ENCODE measurements at regions not wholly inside any gene's neighbourhood (a gene's known extent, or its start where the extent isn't known, plus 50 kb on each side); places are given as distances from the start of the nearest gene placed in this dataset.
A peak's percentile ranks its signal among the peaks of the same experiment; 100 is the strongest.

- Histone ChIP-seq H3K4me3 (no peak overlapping the region), H3K36me3 (no peaks in the 10 kb centered on the region), H3K9me3 (peaks cover 0 to 22% (median 11%) of the 10 kb centered on the region in 4 donors), H3K4me1 (peaks cover 0 to 15% (median 11%) of the 10 kb centered on the region in 4 donors), H3K27me3 (no peaks in the 10 kb centered on the region), H3K27ac (replicated peaks in 1 of 4) (no peak overlapping the region)
- WGBS = 60% methylated on average over 1 of the region's 1 CpG
- no peak for DNase-seq (ENCODE audit: extremely low spot score)
- TF ChIP-seq POLR2AphosphoS5 (IDR thresholded peaks at IDR 0.05) (no peak), POLR2A (IDR thresholded peaks at IDR 0.05; ENCODE audit: low read depth) (no peak), CTCF (IDR thresholded peaks at IDR 0.05) (no peak), EP300 (IDR thresholded peaks at IDR 0.05) (no peak)
- intact Hi-C loops (cut with DNase I) = no loop called here
These were observed 170.0 kb downstream of the TXNL1 start for GRCh38 chr18:56468396-56468795.

GRCh38 chr18:56462276-56462675 lies 176.1 kb downstream of the TXNL1 start:
- intact Hi-C loops (cut with DNase I) = no loop called here
- no peak overlapping the region for H3K4me3 ChIP-seq
- 100% methylated on average over 1 of the region's 1 CpG for WGBS
- H3K36me3 ChIP-seq = no peaks in the 10 kb centered on the region
- peaks cover 0 to 22% (median 11%) of the 10 kb centered on the region in 4 donors for H3K9me3 ChIP-seq
- H3K27ac ChIP-seq (replicated peaks in 1 of 4) = no peak overlapping the region
- no peak for DNase-seq (ENCODE audit: extremely low spot score)
- H3K27me3 ChIP-seq = no peaks in the 10 kb centered on the region
- H3K4me1 ChIP-seq = peaks cover 0 to 6% (median 2%) of the 10 kb centered on the region in 4 donors
- TF ChIP-seq POLR2A (IDR thresholded peaks at IDR 0.05; ENCODE audit: low read depth) = no peak
- no peak for TF ChIP-seq CTCF (IDR thresholded peaks at IDR 0.05)
- TF ChIP-seq EP300 (IDR thresholded peaks at IDR 0.05) = no peak
- TF ChIP-seq POLR2AphosphoS5 (IDR thresholded peaks at IDR 0.05) = no peak

GRCh38 chr18:56461151-56461550 lies 177.2 kb downstream of the TXNL1 start:
- DNase-seq (ENCODE audit: extremely low spot score) = no peak
- no peak overlapping the region for H3K27ac ChIP-seq (replicated peaks in 1 of 4)
- no peaks in the 10 kb centered on the region for H3K36me3 ChIP-seq
- TF ChIP-seq POLR2AphosphoS5 (IDR thresholded peaks at IDR 0.05) (no peak), POLR2A (IDR thresholded peaks at IDR 0.05; ENCODE audit: low read depth) (no peak), EP300 (IDR thresholded peaks at IDR 0.05) (no peak), CTCF (IDR thresholded peaks at IDR 0.05) (no peak)
- peaks cover 0 to 22% (median 11%) of the 10 kb centered on the region in 4 donors for H3K9me3 ChIP-seq
- H3K4me3 ChIP-seq = no peak overlapping the region
- intact Hi-C loops (cut with DNase I) = no loop called here
- no peaks in the 10 kb centered on the region for H3K27me3 ChIP-seq
- WGBS = 100% methylated on average over 1 of the region's 1 CpG
- peaks cover 0 to 6% (median 2%) of the 10 kb centered on the region in 4 donors for H3K4me1 ChIP-seq

GRCh38 chr18:56460581-56460980 lies 177.8 kb downstream of the TXNL1 start:
- DNase-seq (ENCODE audit: extremely low spot score) = no peak
- no peaks in the 10 kb centered on the region for H3K36me3 ChIP-seq
- H3K27ac ChIP-seq (replicated peaks in 1 of 4) = peak overlapping the region in 1 of 4 donors; percentile 19

More at GRCh38 chr18:56460581-56460980, 177.8 kb downstream of the TXNL1 start:
- H3K9me3 ChIP-seq = peaks cover 0 to 20% (median 11%) of the 10 kb centered on the region in 4 donors
- TF ChIP-seq POLR2AphosphoS5 (IDR thresholded peaks at IDR 0.05) (no peak), EP300 (IDR thresholded peaks at IDR 0.05) (no peak), POLR2A (IDR thresholded peaks at IDR 0.05; ENCODE audit: low read depth) (no peak), CTCF (IDR thresholded peaks at IDR 0.05) (no peak)
- no peak overlapping the region for H3K4me3 ChIP-seq
- peaks cover 0 to 6% (median 2%) of the 10 kb centered on the region in 4 donors for H3K4me1 ChIP-seq
- no peaks in the 10 kb centered on the region for H3K27me3 ChIP-seq
- intact Hi-C loops (cut with DNase I) = no loop called here
- WGBS = 46% methylated on average over 3 of the region's 3 CpGs
